ENCODE measurements at regions not wholly inside any gene's neighbourhood (a gene's known extent, or its start where the extent isn't known, plus 50 kb on each side); places are given as distances from the start of the nearest gene placed in this dataset.

DNA sequence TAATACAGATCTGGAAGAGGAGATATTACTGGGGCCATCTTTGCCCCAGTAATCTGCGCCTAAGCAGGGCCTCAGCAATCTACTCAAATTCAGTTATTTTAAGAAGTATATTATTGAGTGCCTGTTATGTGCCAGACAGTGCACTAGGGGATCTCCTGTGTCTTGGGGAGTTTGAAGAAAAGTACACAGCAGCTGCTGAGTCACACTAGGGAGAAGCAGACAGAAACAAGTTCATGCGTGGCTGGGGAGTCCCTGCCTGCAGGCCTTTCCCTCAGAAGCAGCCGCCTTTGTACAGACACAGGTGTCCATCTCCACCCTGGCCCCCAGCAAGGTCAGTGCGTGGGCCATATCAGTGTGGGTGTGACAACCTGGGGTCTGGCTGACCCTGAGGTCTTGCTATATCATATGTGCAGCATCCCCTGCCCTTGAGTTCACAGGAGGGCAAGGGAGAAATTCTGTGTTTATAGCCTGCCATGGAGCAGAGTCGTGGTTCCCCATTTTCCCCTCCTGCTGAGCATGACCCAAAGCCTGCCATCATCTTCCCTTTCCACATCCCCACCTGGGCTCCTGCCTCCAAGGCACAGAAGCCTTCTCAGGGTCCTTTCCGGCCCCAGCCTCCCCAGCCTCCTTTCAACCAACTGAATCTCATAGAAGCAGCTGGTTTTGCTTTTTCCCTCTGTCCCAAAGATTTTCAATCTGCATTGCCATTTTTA is 229.9 kb upstream of the SDK2 start (continued):
- no peak for TF ChIP-seq RFX5 (IDR thresholded peaks at IDR 0.05; ENCODE audit: borderline replicate concordance, low read depth, low read length)
- TF ChIP-seq RXRA (IDR thresholded peaks at IDR 0.05; ENCODE audit: insufficient read depth, low read depth, low read length): no peak
- TF ChIP-seq MAFK (IDR thresholded peaks at IDR 0.05; ENCODE audit: low read depth, low read length): no peak
